GM21619 (cell line): ENCODE measurements at regions not wholly inside any gene's neighbourhood (a gene's known extent, or its start where the extent isn't known, plus 50 kb on each side); places are given as distances from the start of the nearest gene placed in this dataset.

Experiments
- ATAC-seq: cut with Tn5 transposase; IDR thresholded peaks from one replicate; pipeline ENCODE4 v1.9.1; 2021; ENCODE audit not compliant: unreplicated experiment

- ATAC-seq = no peak
These were observed 267.3 kb downstream of the MAP2K4 start for GRCh38 chr17:12287953-12288352.

GRCh38 chr17:12290207-12290606 is 269.5 kb downstream of the MAP2K4 start:
- no peak for ATAC-seq

- no peak for ATAC-seq
These were observed 275.5 kb downstream of the MAP2K4 start for GRCh38 chr17:12296209-12296625.

- ATAC-seq = no peak
These were observed 280.9 kb downstream of the MAP2K4 start for GRCh38 chr17:12301551-12301950.

GRCh38 chr17:12302711-12303110 is 282.0 kb downstream of the MAP2K4 start:
- ATAC-seq = no peak

GRCh38 chr17:12310811-12311210 is 290.1 kb downstream of the MAP2K4 start:
- no peak for ATAC-seq

GRCh38 chr17:12312692-12313091 is 292.0 kb downstream of the MAP2K4 start:
- ATAC-seq = no peak

- ATAC-seq = no peak
These were observed 293.1 kb downstream of the MAP2K4 start for GRCh38 chr17:12313786-12314185.

GRCh38 chr17:12316021-12316420 is 295.3 kb downstream of the MAP2K4 start:
- ATAC-seq = no peak

- no peak for ATAC-seq
These were observed 298.0 kb downstream of the MAP2K4 start for GRCh38 chr17:12318571-12319266.

- no peak for ATAC-seq
These were observed 299.6 kb downstream of the MAP2K4 start for GRCh38 chr17:12320286-12320685.

GRCh38 chr17:12328204-12328603 is 307.5 kb downstream of the MAP2K4 start:
- no peak for ATAC-seq

GRCh38 chr17:12330456-12330855 is 309.8 kb downstream of the MAP2K4 start:
- no peak for ATAC-seq

GRCh38 chr17:12341328-12341727 is 320.7 kb downstream of the MAP2K4 start:
- no peak for ATAC-seq

- ATAC-seq = no peak
These were observed 321.5 kb downstream of the MAP2K4 start for GRCh38 chr17:12342161-12342560.

GRCh38 chr17:12342609-12343435 is 322.1 kb downstream of the MAP2K4 start:
- no peak for ATAC-seq

- no peak for ATAC-seq
These were observed 317.2 kb upstream of the MYOCD start for GRCh38 chr17:12348476-12348875.

- no peak for ATAC-seq
These were observed 316.4 kb upstream of the MYOCD start for GRCh38 chr17:12349297-12349696.

GRCh38 chr17:12352127-12352526 is 313.6 kb upstream of the MYOCD start:
- no peak for ATAC-seq

- ATAC-seq = no peak
These were observed 308.1 kb upstream of the MYOCD start for GRCh38 chr17:12357600-12357999.

- no peak for ATAC-seq
These were observed 307.2 kb upstream of the MYOCD start for GRCh38 chr17:12358477-12358876.

- no peak for ATAC-seq
These were observed 302.7 kb upstream of the MYOCD start for GRCh38 chr17:12362853-12363455.
